Ishikawa (cell line): ENCODE measurements at regions not wholly inside any gene's neighbourhood (a gene's known extent, or its start where the extent isn't known, plus 50 kb on each side); places are given as distances from the start of the nearest gene placed in this dataset.

ENCODE experiments used
- CEBPB ChIP-seq: IDR thresholded peaks from 2 replicates; pipeline ENCODE4 v1.6.1; 2012
- CREB1 ChIP-seq: IDR thresholded peaks from 2 replicates; pipeline ENCODE4 v1.6.1; 2012; ENCODE audit warnings: low read depth
- EGR1 ChIP-seq: IDR thresholded peaks from 2 replicates; pipeline ENCODE4 v1.6.1; 2012
- EP300 ChIP-seq: IDR thresholded peaks from 2 replicates; pipeline ENCODE4 v1.6.1; 2012; ENCODE audit warnings: borderline replicate concordance
- MAX ChIP-seq: IDR thresholded peaks from 2 replicates; pipeline ENCODE4 v1.6.1; 2012
- RAD21 ChIP-seq: IDR thresholded peaks from 2 replicates; pipeline ENCODE4 v1.6.1; 2012; ENCODE audit warnings: low read depth
- TCF12 ChIP-seq: IDR thresholded peaks from 2 replicates; pipeline ENCODE4 v1.6.1; 2012; ENCODE audit warnings: low read depth
- YY1 ChIP-seq: IDR thresholded peaks from 2 replicates; pipeline ENCODE4 v1.6.1; 2012; ENCODE audit warnings: low read depth

- TF ChIP-seq CEBPB (no peak), CREB1 (no peak), MAX (no peak), RAD21 (no peak), EP300 (no peak), TCF12 (no peak), YY1 (no peak), EGR1 (no peak)
These were observed 156.6 kb upstream of the RGMA start for GRCh38 chr15:93245661-93246042.
